ENCODE measurements at regions not wholly inside any gene's neighbourhood (a gene's known extent, or its start where the extent isn't known, plus 50 kb on each side); places are given as distances from the start of the nearest gene placed in this dataset.

GRCh38 chr1:5717031-5717682 is 275.1 kb downstream of the NPHP4 start:
- intact Hi-C loops (cut with DNase I; ENCODE audit: low total_unique reads), result no loop called here
- Histone ChIP-seq H3K4me1 (no peaks in the 10 kb centered on the region), H3K36me3 (no peaks in the 10 kb centered on the region), H3K4me3 (no peak overlapping the region), H3K27me3 (peaks cover 0 to 49% (median 7%) of the 10 kb centered on the region in 3 donors), H3K9me3 (peaks cover 0 to 13% (median 5%) of the 10 kb centered on the region in 4 donors), H3K27ac (no peak overlapping the region)
- TF ChIP-seq CTCF (IDR thresholded peaks at IDR 0.05) (no peak), EP300 (IDR thresholded peaks at IDR 0.05) (no peak), POLR2AphosphoS5 (IDR thresholded peaks at IDR 0.05) (no peak), POLR2A (IDR thresholded peaks at IDR 0.05) (no peak)
- peak in 1 of 2 donors; percentile 20 for DNase-seq
- WGBS, 5 donors, result 44 to 57% (median 48%) methylated on average over 5 to 11 of the region's 11 CpGs

DNA sequence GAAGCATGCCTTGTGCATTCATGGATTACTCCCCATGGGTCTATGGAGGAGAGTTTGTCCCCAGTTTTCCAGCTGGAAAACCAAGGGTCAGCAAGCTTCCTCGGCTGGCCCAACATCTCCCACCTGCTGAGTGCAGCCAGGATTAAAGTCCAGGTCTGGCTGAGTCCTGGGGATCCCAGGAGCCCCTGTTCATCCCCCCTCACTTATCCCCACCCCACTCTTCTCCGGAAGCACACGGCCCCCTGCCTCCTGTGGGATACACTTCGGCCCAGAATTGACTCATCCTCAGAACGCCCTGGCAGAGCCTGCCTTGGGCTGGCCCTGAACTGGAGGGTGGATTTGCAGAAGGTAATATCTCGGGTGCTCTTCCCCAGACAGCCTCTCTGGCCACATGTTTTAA is 276.1 kb downstream of the NPHP4 start:
- WGBS, 5 donors, result 76 to 90% (median 84%) methylated on average over 6 of the region's 6 CpGs
- H3K9me3 ChIP-seq, result peaks cover 0 to 13% (median 5%) of the 10 kb centered on the region in 4 donors
- intact Hi-C loops (cut with DNase I; ENCODE audit: low total_unique reads), result no loop called here
- H3K36me3 ChIP-seq, result no peaks in the 10 kb centered on the region
- DNase-seq, result peak in 1 of 2 donors; percentile 20
- H3K27ac ChIP-seq, result no peak overlapping the region
- no peaks in the 10 kb centered on the region for H3K4me1 ChIP-seq
- H3K4me3 ChIP-seq, result no peak overlapping the region
- TF ChIP-seq POLR2A (IDR thresholded peaks at IDR 0.05) (no peak), POLR2AphosphoS5 (IDR thresholded peaks at IDR 0.05) (no peak), EP300 (IDR thresholded peaks at IDR 0.05) (no peak), CTCF (IDR thresholded peaks at IDR 0.05) (no peak)
- H3K27me3 ChIP-seq, result peaks cover 0 to 54% (median 7%) of the 10 kb centered on the region in 3 donors

DNA sequence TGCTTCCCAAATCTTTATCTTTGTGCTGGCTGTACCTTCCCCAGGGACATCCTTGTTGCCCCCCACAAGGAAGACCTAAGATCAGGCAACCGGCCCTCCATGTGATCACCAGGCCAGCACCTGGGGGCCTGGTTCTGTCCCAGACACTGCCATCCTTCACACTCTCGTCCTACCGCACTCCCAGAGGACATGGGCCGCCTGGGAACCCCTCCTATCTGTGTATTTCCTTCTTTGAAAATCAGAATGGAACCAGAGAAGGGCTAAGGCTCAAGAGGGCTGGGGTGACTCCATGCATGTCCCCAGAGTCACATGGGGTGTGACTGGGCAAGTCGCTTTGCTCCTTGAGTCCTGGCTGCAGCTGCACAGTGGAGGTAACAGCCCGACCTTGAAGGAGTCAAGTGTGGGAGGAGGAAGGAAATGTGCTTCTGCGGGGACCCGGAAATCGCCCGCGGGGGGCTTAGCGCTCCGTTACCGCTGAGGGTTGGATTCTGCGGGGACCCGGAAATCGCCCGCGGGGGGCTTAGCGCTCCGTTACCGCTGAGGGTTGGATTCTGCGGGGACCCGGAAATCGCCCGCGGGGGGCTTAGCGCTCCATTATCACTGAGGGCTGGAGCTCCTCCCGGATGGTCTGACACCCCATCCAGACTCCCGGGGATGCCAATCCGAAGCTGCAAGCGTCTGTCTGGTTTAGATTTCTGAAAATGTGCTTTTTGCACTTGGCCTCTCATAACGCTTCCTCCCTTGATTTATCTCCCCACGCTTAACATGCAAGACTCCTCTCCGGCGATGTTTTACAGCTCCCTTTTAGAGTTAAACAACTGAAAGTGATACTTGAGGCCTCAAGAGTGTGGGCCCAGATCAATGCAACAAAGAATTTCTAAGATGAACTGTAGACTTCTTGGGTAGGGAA is 278.9 kb downstream of the NPHP4 start:
- DNase-seq, result peak in 1 of 2 donors; percentile 10
- Histone ChIP-seq H3K9me3 (peaks cover 0 to 13% (median 5%) of the 10 kb centered on the region in 4 donors), H3K27me3 (peaks cover 0 to 43% (median 7%) of the 10 kb centered on the region in 3 donors), H3K4me1 (no peaks in the 10 kb centered on the region), H3K36me3 (no peaks in the 10 kb centered on the region), H3K4me3 (no peak overlapping the region), H3K27ac (no peak overlapping the region)
- WGBS, 5 donors, result 77 to 94% (median 89%) methylated on average over 36 of the region's 36 CpGs
- intact Hi-C loops (cut with DNase I; ENCODE audit: low total_unique reads), result no loop called here
- TF ChIP-seq POLR2AphosphoS5 (IDR thresholded peaks at IDR 0.05) (no peak), POLR2A (IDR thresholded peaks at IDR 0.05) (no peak), EP300 (IDR thresholded peaks at IDR 0.05) (no peak), CTCF (IDR thresholded peaks at IDR 0.05) (no peak)

- 92 to 96% (median 92%) methylated on average over 30 to 45 of the region's 45 CpGs for WGBS, 5 donors
- TF ChIP-seq EP300 (IDR thresholded peaks at IDR 0.05), result no peak
- TF ChIP-seq POLR2AphosphoS5 (IDR thresholded peaks at IDR 0.05), result no peak
- TF ChIP-seq CTCF (IDR thresholded peaks at IDR 0.05), result no peak
- TF ChIP-seq POLR2A (IDR thresholded peaks at IDR 0.05), result no peak
- Histone ChIP-seq H3K36me3 (no peaks in the 10 kb centered on the region), H3K27me3 (peaks cover 0 to 31% (median 7%) of the 10 kb centered on the region in 3 donors), H3K9me3 (peaks cover 0 to 13% (median 5%) of the 10 kb centered on the region in 4 donors), H3K4me1 (no peaks in the 10 kb centered on the region), H3K4me3 (no peak overlapping the region), H3K27ac (no peak overlapping the region)
- no peak for DNase-seq
- intact Hi-C loops (cut with DNase I; ENCODE audit: low total_unique reads), result no loop called here
Observed at GRCh38 chr1:5711956-5712645, 280.1 kb downstream of the NPHP4 start.
